HL-60 (cell line): ENCODE measurements at regions not wholly inside any gene's neighbourhood (a gene's known extent, or its start where the extent isn't known, plus 50 kb on each side); places are given as distances from the start of the nearest gene placed in this dataset.
A peak's percentile ranks its signal among the peaks of the same experiment; 100 is the strongest.

ENCODE experiments used
- DNase-seq, 2 experiments: peaks; one replicate each; pipeline ENCODE4 v3.0.0-alpha.2; 2010 to 2020; ENCODE audit warnings: low read depth in 1 of 2, low spot score in 1 of 2
- H3K27ac ChIP-seq: fragments of 250-450 bp; sonication (Bioruptor Pico); replicated peaks from 2 replicates; pipeline ENCODE4 v1.5.1; 2020; ENCODE audit warnings: mild to moderate bottlenecking, moderate library complexity
- H3K27me3 ChIP-seq: fragments of 250-450 bp; sonication (Bioruptor Pico); 2 replicates; pipeline ENCODE4 v1.5.1; 2021; ENCODE audit warnings: mild to moderate bottlenecking, moderate library complexity; ENCODE audit not compliant: insufficient read depth, poor library complexity, severe bottlenecking
- H3K4me3 ChIP-seq: replicated peaks from 2 replicates; pipeline ENCODE4 v1.5.1; 2011; ENCODE audit warnings: mild to moderate bottlenecking, control low read depth, low read length; ENCODE audit not compliant: insufficient read depth
- CTCF ChIP-seq: IDR thresholded peaks from one replicate; pipeline ENCODE4 v1.5.1; 2011; ENCODE audit warnings: low read length, control low read depth, inconsistent platforms; ENCODE audit not compliant: insufficient read depth
- GABPA ChIP-seq: IDR thresholded peaks from 2 replicates; pipeline ENCODE4 v1.6.1; 2012; ENCODE audit warnings: low read depth
- POLR2AphosphoS5 ChIP-seq: IDR thresholded peaks from 2 replicates; pipeline ENCODE4 v1.6.1; 2012; ENCODE audit warnings: low read depth
- SPI1 ChIP-seq: IDR thresholded peaks from 2 replicates; pipeline ENCODE4 v1.6.1; 2012; ENCODE audit warnings: low read depth, mild to moderate bottlenecking, borderline replicate concordance
- TF ChIP-seq, protein P1 (sequence below): IDR thresholded peaks from 2 replicates; pipeline ENCODE4 v1.6.1; 2012; ENCODE audit warnings: low read depth; ENCODE audit not compliant: insufficient replicate concordance

DNA sequence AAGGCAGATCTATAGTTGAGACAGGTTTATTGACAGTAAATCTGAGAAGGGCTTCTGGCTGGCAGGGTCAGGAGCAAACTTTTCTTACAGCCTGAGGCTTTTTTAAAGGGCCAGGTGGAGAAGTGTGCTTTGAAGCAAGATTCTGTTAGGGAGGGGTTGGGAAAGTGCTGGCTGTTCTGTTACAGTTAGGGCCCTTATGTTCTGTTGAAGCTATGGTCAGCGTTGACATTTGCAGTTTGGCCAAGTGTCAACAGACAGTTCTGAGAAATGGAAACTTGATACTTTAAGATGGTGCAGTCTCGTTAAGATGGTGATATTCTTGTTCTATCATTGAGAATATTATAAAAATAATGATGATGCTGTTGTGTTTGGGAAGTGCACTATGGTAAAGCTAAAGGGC lies 154.2 kb downstream of the RDH14 start:
- Histone ChIP-seq H3K27ac (no peak overlapping the region), H3K27me3 (no peaks in the 10 kb centered on the region), H3K4me3 (no peak overlapping the region)
- DNase-seq = no peak
- no peak for TF ChIP-seq CTCF
- no peak for TF ChIP-seq POLR2AphosphoS5
- TF ChIP-seq SPI1 = no peak
- TF ChIP-seq, protein P1, sequence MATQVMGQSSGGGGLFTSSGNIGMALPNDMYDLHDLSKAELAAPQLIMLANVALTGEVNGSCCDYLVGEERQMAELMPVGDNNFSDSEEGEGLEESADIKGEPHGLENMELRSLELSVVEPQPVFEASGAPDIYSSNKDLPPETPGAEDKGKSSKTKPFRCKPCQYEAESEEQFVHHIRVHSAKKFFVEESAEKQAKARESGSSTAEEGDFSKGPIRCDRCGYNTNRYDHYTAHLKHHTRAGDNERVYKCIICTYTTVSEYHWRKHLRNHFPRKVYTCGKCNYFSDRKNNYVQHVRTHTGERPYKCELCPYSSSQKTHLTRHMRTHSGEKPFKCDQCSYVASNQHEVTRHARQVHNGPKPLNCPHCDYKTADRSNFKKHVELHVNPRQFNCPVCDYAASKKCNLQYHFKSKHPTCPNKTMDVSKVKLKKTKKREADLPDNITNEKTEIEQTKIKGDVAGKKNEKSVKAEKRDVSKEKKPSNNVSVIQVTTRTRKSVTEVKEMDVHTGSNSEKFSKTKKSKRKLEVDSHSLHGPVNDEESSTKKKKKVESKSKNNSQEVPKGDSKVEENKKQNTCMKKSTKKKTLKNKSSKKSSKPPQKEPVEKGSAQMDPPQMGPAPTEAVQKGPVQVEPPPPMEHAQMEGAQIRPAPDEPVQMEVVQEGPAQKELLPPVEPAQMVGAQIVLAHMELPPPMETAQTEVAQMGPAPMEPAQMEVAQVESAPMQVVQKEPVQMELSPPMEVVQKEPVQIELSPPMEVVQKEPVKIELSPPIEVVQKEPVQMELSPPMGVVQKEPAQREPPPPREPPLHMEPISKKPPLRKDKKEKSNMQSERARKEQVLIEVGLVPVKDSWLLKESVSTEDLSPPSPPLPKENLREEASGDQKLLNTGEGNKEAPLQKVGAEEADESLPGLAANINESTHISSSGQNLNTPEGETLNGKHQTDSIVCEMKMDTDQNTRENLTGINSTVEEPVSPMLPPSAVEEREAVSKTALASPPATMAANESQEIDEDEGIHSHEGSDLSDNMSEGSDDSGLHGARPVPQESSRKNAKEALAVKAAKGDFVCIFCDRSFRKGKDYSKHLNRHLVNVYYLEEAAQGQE = no peak
- TF ChIP-seq GABPA = no peak

- no peak overlapping the region for H3K27ac ChIP-seq
- TF ChIP-seq POLR2AphosphoS5 (no peak), CTCF (no peak), SPI1 (no peak), GABPA (no peak)
- TF ChIP-seq, protein P1 = no peak
- DNase-seq = no peak
- no peak overlapping the region for H3K4me3 ChIP-seq
- peaks cover 4% of the 10 kb centered on the region for H3K27me3 ChIP-seq
Observed at GRCh38 chr2:18404708-18405107, 155.7 kb downstream of the RDH14 start.

- no peak overlapping the region for H3K4me3 ChIP-seq
- no peak for DNase-seq
- no peak overlapping the region for H3K27ac ChIP-seq
- TF ChIP-seq CTCF (no peak), GABPA (no peak), SPI1 (peak; percentile 27; the same call in 1 of the 2 replicates)
- TF ChIP-seq, protein P1 = no peak
- peaks cover 4% of the 10 kb centered on the region for H3K27me3 ChIP-seq
Observed at GRCh38 chr2:18403921-18404522, 156.4 kb downstream of the RDH14 start.
